Epithelial cell of esophagus (primary cell): ENCODE measurements at regions not wholly inside any gene's neighbourhood (a gene's known extent, or its start where the extent isn't known, plus 50 kb on each side); places are given as distances from the start of the nearest gene placed in this dataset.

Source experiments
- DNase-seq: peaks from one replicate; pipeline ENCODE4 v3.0.0; 2010; ENCODE audit warnings: low read depth
- H3K4me3 ChIP-seq: 2 replicates; pipeline ENCODE4 v1.5.1; 2011; ENCODE audit warnings: mild to moderate bottlenecking, low read length, control low read depth
- TF ChIP-seq, protein P1 (sequence below): IDR thresholded peaks from 2 replicates; pipeline ENCODE4 v1.5.1; 2011; ENCODE audit warnings: low read depth, mild to moderate bottlenecking, low read length, control low read depth, inconsistent platforms; ENCODE audit not compliant: insufficient read depth; ENCODE audit errors: missing control alignments

DNA sequence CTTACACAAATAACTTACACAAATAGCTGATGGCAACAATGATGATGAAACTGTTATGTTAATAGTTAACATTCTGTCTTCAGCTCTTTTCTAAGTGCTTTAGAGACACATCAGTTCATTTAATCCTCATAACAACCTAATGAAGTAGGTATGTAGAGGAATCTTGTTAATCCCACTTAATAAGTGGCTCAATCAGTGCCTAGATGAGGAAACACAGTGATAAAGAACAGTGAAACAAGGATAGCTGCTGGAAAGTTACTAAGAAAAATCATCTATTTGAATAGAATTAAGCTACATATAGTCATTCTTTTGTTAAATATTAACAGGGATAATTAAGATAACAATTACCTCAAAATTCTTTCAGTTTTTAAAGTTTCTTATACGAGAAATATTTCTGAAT lies 487.6 kb downstream of the ARL4A start:
- H3K4me3 ChIP-seq: no peak overlapping the region
- TF ChIP-seq, protein P1, sequence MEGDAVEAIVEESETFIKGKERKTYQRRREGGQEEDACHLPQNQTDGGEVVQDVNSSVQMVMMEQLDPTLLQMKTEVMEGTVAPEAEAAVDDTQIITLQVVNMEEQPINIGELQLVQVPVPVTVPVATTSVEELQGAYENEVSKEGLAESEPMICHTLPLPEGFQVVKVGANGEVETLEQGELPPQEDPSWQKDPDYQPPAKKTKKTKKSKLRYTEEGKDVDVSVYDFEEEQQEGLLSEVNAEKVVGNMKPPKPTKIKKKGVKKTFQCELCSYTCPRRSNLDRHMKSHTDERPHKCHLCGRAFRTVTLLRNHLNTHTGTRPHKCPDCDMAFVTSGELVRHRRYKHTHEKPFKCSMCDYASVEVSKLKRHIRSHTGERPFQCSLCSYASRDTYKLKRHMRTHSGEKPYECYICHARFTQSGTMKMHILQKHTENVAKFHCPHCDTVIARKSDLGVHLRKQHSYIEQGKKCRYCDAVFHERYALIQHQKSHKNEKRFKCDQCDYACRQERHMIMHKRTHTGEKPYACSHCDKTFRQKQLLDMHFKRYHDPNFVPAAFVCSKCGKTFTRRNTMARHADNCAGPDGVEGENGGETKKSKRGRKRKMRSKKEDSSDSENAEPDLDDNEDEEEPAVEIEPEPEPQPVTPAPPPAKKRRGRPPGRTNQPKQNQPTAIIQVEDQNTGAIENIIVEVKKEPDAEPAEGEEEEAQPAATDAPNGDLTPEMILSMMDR: no peak
- no peak for DNase-seq

DNA sequence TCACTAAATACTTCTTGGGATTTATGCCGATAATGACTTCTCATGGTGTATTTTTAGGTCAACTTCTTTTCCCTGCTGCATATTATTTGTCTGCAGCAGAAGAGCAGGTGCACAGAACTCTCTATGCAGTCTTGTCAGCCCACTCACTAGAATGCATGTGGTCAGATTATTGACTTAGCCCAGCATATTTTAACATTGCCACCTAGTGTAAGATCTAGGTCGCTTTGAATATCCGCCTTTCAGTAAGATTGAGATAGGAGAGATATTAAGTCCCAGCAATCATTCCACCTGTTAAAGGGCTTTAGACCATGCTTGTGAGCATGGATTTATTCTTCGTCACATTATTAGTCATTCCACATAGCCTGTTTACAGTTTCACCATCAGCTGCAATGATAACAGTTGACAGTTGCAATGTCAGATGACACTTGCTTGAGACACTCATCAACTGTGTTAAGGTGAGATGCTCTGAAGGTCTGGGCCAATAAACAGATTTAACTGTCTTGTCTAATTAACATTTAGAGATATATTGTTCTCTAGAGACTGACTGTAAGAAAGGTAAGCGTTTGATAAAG lies 491.7 kb downstream of the ARL4A start:
- TF ChIP-seq, protein P1: no peak
- peak; percentile 10 for DNase-seq
- H3K4me3 ChIP-seq: no peak overlapping the region

DNA sequence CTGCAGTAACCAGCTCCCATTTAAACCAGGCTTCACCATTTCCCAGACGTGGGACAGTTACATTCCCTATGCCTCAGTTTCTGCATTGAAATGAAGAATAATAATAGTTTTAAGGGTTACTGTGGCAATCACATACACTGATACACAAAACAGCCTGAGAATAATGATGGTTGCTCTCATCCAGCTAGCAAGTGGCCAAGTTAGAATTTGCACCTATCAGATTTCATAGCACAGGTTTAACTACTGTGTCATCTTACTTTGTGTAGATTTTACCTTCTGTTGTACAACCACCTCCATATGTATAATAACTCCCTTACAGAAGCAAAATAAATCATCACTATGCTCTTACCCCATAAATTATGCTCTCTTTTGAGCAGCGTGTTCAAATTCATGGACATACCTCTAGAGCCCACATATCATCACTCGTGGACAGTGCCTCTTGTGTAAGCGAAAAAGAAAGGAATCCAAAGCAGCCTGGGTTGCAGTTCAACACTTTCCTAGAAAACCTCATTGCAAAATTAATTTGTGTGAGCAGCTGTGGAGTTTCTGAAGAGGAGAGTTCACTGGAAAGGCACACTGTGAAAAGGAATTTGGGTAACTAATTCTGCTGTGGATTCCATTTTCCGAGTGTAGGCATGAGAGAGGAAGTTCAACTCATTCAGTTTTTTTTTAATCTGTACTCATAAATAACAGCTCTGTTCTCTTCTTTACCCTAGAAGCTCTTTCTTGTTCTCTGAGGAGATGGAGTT lies 492.5 kb downstream of the ARL4A start:
- TF ChIP-seq, protein P1: no peak
- no peak for DNase-seq
- no peak overlapping the region for H3K4me3 ChIP-seq

DNA sequence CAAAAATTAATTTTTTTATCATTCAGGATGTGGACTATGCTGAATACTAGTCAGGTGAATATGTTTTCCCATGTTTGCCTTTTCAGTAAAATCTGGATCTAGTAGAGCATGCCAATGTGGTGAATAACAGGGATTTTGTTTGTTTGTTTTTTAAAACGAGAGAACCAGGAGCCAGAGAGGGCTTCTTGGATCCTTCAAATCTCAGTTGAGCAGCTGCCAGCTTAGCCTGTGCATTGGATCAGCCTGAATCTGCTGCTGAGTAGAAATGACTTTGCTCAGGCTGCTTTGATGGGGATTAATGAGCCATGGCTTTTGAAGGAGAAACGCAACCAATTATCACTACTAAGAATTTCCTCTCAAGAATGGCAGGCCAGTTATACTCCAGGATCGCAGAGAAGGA lies 493.8 kb downstream of the ARL4A start:
- no peak overlapping the region for H3K4me3 ChIP-seq
- no peak for DNase-seq
- TF ChIP-seq, protein P1: no peak

DNA sequence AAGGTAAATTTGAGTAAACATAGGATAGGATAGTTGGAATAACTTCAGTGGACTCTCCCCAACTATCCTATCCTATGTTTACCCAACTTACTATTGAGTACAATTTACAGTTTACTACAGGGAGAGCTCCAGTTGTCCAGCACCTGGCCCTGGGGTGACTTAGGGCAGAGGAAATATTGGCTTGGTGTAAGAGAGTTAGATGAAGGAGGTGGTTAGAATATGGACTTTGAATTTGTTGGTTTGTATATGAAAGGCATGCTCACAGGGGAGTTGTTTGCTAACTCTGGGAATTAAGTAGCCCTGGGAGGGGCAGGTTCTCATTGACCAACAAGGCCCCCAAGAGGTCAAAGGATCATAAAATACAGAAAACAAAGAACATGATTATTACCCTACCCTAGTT lies 497.7 kb downstream of the ARL4A start:
- DNase-seq: no peak
- TF ChIP-seq, protein P1: no peak
- H3K4me3 ChIP-seq: no peak overlapping the region

DNA sequence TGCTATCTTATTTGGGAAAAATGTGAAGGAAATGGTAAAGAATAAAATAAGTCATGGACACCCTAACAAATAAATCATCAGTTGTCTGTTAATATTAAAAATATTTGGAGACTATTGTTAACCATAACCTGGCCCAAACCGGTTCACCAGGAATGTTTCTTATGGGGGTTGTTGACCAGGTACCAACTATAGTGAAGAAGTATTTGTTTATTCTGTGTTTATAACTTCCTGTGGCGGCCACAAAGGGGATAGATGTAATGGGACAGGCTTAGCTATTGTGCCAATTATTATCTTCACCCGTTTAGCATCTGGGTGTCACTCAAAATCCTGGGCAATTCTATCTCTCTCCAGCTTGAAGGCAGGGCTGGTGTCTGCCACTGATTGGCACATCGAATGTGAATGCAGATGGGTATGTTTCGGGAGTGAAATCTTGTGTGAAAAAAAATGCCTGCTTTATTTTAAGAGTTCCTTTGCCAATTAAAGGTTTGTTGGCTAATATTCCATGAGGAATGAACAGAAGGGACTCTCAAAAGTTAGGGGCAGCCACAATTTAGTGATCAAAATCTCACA lies 500.9 kb downstream of the ARL4A start:
- H3K4me3 ChIP-seq: no peak overlapping the region
- TF ChIP-seq, protein P1: no peak
- DNase-seq: no peak
